ENCODE measurements at regions not wholly inside any gene's neighbourhood (a gene's known extent, or its start where the extent isn't known, plus 50 kb on each side); places are given as distances from the start of the nearest gene placed in this dataset.

GRCh38 chr11:31861011-31861410, 49.9 kb upstream of the PAX6 start:
- H3K4me2 ChIP-seq (ENCODE audit: insufficient read depth in 1 of 2, low read depth in 2 of 2, low read length in 2 of 2): no peak overlapping the region
- H2BK120ac ChIP-seq (replicated peaks; ENCODE audit: low read depth, low read length): no peak overlapping the region
- H4K91ac ChIP-seq (replicated peaks; ENCODE audit: insufficient read length, low read length): peak overlapping the region; percentile 12
- H2BK12ac ChIP-seq (ENCODE audit: low read depth, low read length): peak overlapping the region; percentile 35; the same call in 1 of the 2 replicates
- no peak overlapping the region for H4K5ac ChIP-seq (ENCODE audit: insufficient read length, low read depth, low read length)
- 90% methylated on average over 3 of the region's 3 CpGs; no CpG with 5 or more reads in 1 of the 2 experiments for WGBS, 2 experiments (ENCODE audit: extremely low coverage in 1 of 2, insufficient coverage in 1 of 2, insufficient read length in 1 of 2, insufficient replicate concordance in 2 of 2, low coverage in 1 of 2, low lambda C conversion rate in 2 of 2, missing lambda C conversion rate in 1 of 2)
- H3K9me3 ChIP-seq (ENCODE audit: insufficient read depth in 2 of 2, low read depth in 1 of 2, low read length in 1 of 2): no peaks in the 10 kb centered on the region; a peak in 1 of 4 replicates
- no peak overlapping the region for H3K56ac ChIP-seq (replicated peaks; ENCODE audit: insufficient read length, low read depth, low read length)
- peaks cover 0 to 11% (median 10%) of the 10 kb centered on the region in 4 experiments; a peak in 3 of 7 replicates for H3K4me1 ChIP-seq (replicated peaks in 1 of 4; ENCODE audit: control insufficient read depth in 3 of 4, insufficient read depth in 4 of 4, low read length in 3 of 4)
- H2AFZ ChIP-seq (ENCODE audit: low read length): no peak overlapping the region
- H2AK5ac ChIP-seq (ENCODE audit: low read depth, low read length): no peak overlapping the region
- no peaks in the 10 kb centered on the region for H4K20me1 ChIP-seq (replicated peaks in 1 of 2; ENCODE audit: control insufficient read depth in 1 of 2, insufficient read depth in 2 of 2, low read length in 2 of 2)
- no peak overlapping the region for H3K18ac ChIP-seq (ENCODE audit: extremely low read depth, low read length)
- H3K23me2 ChIP-seq (ENCODE audit: low read depth, low read length): no peaks in the 10 kb centered on the region
- TF ChIP-seq CHD1 (IDR thresholded peaks at IDR 0.05; ENCODE audit: low read depth, low read length) (no peak), SP1 (IDR thresholded peaks at IDR 0.05; ENCODE audit: low read depth, low read length) (no peak), KDM1A (IDR thresholded peaks at IDR 0.05; ENCODE audit: borderline replicate concordance, low read length) (no peak), RBBP5 (IDR thresholded peaks at IDR 0.05; ENCODE audit: borderline replicate concordance, low read depth, low read length) (no peak), SIRT6 (IDR thresholded peaks at IDR 0.05; ENCODE audit: low read length) (no peak)
- H3K14ac ChIP-seq (ENCODE audit: insufficient read length): no peak overlapping the region
- no peak overlapping the region for H2BK5ac ChIP-seq (ENCODE audit: low read depth, low read length)
- no peak overlapping the region for H3K4me3 ChIP-seq (ENCODE audit: extremely low read depth in 1 of 4, insufficient read depth in 2 of 4, low read depth in 3 of 4, low read length in 4 of 4)
- no peak overlapping the region for H3K4ac ChIP-seq (replicated peaks; ENCODE audit: insufficient read length, low read depth, low read length)
- no peak overlapping the region for H3K23ac ChIP-seq (ENCODE audit: insufficient read length)
- POLR2A ChIA-PET (ENCODE audit: partially characterized antibody): no interaction called here
- H3K79me1 ChIP-seq (ENCODE audit: low read depth, low read length): no peaks in the 10 kb centered on the region
- no peak overlapping the region for H3K27ac ChIP-seq (ENCODE audit: low read depth, low read length)
- CTCF ChIA-PET (ENCODE audit: partially characterized antibody): interaction anchor here (0.7 to 1.7 kb wide), 5 partner anchors 13 to 138 kb away, joined by 3 to 5 read pairs (median 3); no protein-coding TSS in a partner anchor
- 0 out of 7 replicates have a peak, but pooled peaks cover 0 to 1% (median 0%) of the 10 kb centered on the region in 4 experiments for H3K27me3 ChIP-seq (replicated peaks in 1 of 4; ENCODE audit: control insufficient read depth in 3 of 4, extremely low read depth in 1 of 4, insufficient read depth in 3 of 4, low read length in 3 of 4)
- no peaks in the 10 kb centered on the region for H3K79me2 ChIP-seq (ENCODE audit: control insufficient read depth in 1 of 2, insufficient read depth in 2 of 2, low read length in 2 of 2)
- no peak overlapping the region for H2BK15ac ChIP-seq (ENCODE audit: low read length)
- H4K8ac ChIP-seq (ENCODE audit: extremely low read depth, insufficient read depth, low read length): no peak overlapping the region
- FAIRE-seq (no peak), DNase-seq (ENCODE audit: low read depth in 1 of 2, low spot score in 2 of 2) (no peak)
- 0 out of 2 replicates have a peak overlapping the region, but pooled peaks have one; percentile 64 for H2BK20ac ChIP-seq (ENCODE audit: low read length)
- no peak overlapping the region for H3K9ac ChIP-seq (replicated peaks in 1 of 4; ENCODE audit: extremely low read depth in 1 of 4, low read depth in 3 of 4, low read length in 3 of 4)
- H3K36me3 ChIP-seq (ENCODE audit: control insufficient read depth in 2 of 4, insufficient read depth in 4 of 4, low read length in 3 of 4): peaks cover 0 to 4% (median 0%) of the 10 kb centered on the region in 4 experiments; a peak in 1 of 8 replicates

All from H1 (cell line).